GM12892 (cell line): ENCODE measurements at regions not wholly inside any gene's neighbourhood (a gene's known extent, or its start where the extent isn't known, plus 50 kb on each side); places are given as distances from the start of the nearest gene placed in this dataset.
"Not testable (repeated sequence)": the region's sequence is repeated elsewhere in the genome, so short reads cannot be mapped to it uniquely, and the experiment has no call there.

Source experiments
- DNase-seq: peaks from one replicate; pipeline ENCODE4 v3.0.0; 2011; ENCODE audit not compliant: insufficient read length
- FAIRE-seq: peaks from 2 replicates; lab custom pipeline; 2011; peaks lifted over from hg19 to GRCh38; lab: Jason Lieb, UNC
- POLR2A ChIP-seq: IDR thresholded peaks from 2 replicates; pipeline ENCODE4 v1.6.1; 2011; ENCODE audit warnings: low read depth, low read length, control low read depth
- POLR2AphosphoS5 ChIP-seq: IDR thresholded peaks from 2 replicates; pipeline ENCODE4 v1.6.1; 2011; ENCODE audit warnings: low read depth, low read length, control low read depth
- TAF1 ChIP-seq: IDR thresholded peaks from 2 replicates; pipeline ENCODE4 v1.6.1; 2011; ENCODE audit warnings: low read depth, mild to moderate bottlenecking, control low read depth, low read length, borderline replicate concordance

- DNase-seq: no peak
These were observed 94.8 kb upstream of the SRD5A2 start for GRCh38 chr2:31675485-31675901.

GRCh38 chr2:31674446-31674845 lies 93.7 kb upstream of the SRD5A2 start:
- FAIRE-seq: no peak
- TF ChIP-seq TAF1 (no peak), POLR2AphosphoS5 (no peak), POLR2A (no peak)
- DNase-seq: no peak

More at GRCh38 chr2:31675485-31675901, 94.8 kb upstream of the SRD5A2 start:
- TF ChIP-seq TAF1: no peak
- no peak for TF ChIP-seq POLR2AphosphoS5
- no peak for TF ChIP-seq POLR2A
- FAIRE-seq: no peak

DNA sequence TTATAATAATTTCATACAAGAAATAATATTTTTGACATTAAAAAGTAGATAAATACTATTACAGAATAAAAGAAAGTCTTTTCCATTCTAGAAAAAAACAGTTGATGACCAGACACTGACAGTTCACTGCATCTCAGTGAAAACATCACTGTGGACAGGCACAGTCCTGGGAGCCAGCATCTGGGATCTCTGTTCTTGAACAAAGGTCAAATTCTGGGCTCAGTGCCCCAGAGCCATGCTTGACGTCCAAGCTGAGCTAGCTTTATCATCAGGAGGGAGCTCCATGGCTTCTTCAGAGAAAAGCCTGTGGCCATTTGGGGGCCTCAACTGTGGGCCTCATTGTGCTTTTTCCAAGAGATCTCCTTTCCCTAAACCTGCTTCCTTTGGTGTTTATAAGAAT lies 86.1 kb upstream of the SRD5A2 start:
- no peak for TF ChIP-seq TAF1
- TF ChIP-seq POLR2AphosphoS5: no peak
- TF ChIP-seq POLR2A: no peak
- no peak for FAIRE-seq
- DNase-seq: no peak

GRCh38 chr2:31664949-31665724 lies 84.4 kb upstream of the SRD5A2 start:
- no peak for FAIRE-seq
- DNase-seq: no peak
- no peak for TF ChIP-seq TAF1
- TF ChIP-seq POLR2A: no peak
- TF ChIP-seq POLR2AphosphoS5: no peak

- no peak for TF ChIP-seq TAF1
- TF ChIP-seq POLR2AphosphoS5: no peak
- TF ChIP-seq POLR2A: no peak
- no peak for FAIRE-seq
- no peak for DNase-seq
These were observed 80.1 kb upstream of the SRD5A2 start for GRCh38 chr2:31660812-31661335.

- no peak for DNase-seq
- no peak for FAIRE-seq
- no peak for TF ChIP-seq TAF1
- no peak for TF ChIP-seq POLR2A
- TF ChIP-seq POLR2AphosphoS5: no peak
These were observed 79.4 kb upstream of the SRD5A2 start for GRCh38 chr2:31660165-31660564.

- DNase-seq (no peak), FAIRE-seq (no peak)
- TF ChIP-seq POLR2AphosphoS5 (no peak), TAF1 (no peak), POLR2A (no peak)
These were observed 73.5 kb upstream of the SRD5A2 start for GRCh38 chr2:31654241-31654640.

GRCh38 chr2:31651736-31652135 lies 71.0 kb upstream of the SRD5A2 start:
- no peak for FAIRE-seq
- no peak for DNase-seq
- TF ChIP-seq TAF1 (no peak), POLR2AphosphoS5 (no peak), POLR2A (no peak)

- DNase-seq (no peak), FAIRE-seq (no peak)
- TF ChIP-seq POLR2AphosphoS5 (no peak), TAF1 (no peak), POLR2A (no peak)
These were observed 70.5 kb upstream of the SRD5A2 start for GRCh38 chr2:31651267-31651666.

GRCh38 chr2:31644551-31644950 lies 63.8 kb upstream of the SRD5A2 start:
- TF ChIP-seq POLR2A: no peak
- TF ChIP-seq TAF1: no peak
- no peak for TF ChIP-seq POLR2AphosphoS5
- DNase-seq (no peak), FAIRE-seq (no peak)

GRCh38 chr2:31642707-31643106 lies 62.0 kb upstream of the SRD5A2 start:
- no peak for FAIRE-seq
- no peak for TF ChIP-seq TAF1
- TF ChIP-seq POLR2A: no peak
- no peak for TF ChIP-seq POLR2AphosphoS5
- DNase-seq: no peak

DNA sequence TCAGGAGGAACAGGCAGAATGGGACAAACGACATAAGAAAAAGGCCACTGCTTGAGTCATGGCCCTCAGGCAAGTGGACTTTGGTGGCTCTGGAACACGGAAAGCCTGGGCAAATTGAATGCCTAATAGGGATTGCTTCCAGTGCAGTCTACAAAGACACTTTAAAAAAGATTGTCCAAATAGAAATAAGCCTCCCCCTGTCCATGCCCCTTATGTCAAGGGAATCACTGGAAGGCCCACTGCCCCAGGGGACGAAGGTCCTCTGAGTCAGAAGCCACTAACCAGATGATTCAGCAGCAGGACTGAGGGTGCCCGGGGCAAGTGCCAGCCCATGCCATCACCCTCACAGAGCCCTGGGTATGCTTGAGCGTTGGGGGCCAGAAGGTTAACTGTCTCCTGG lies 51.5 kb upstream of the SRD5A2 start:
- not testable (repeated sequence) for DNase-seq, FAIRE-seq
